Choroid plexus epithelial cell (primary cell): ENCODE measurements at regions not wholly inside any gene's neighbourhood (a gene's known extent, or its start where the extent isn't known, plus 50 kb on each side); places are given as distances from the start of the nearest gene placed in this dataset.

Experiments used
- DNase-seq: peaks from one replicate; pipeline ENCODE4 v3.0.0-alpha.2; 2010; ENCODE audit warnings: low read depth
- H3K4me3 ChIP-seq: 2 replicates; pipeline ENCODE4 v1.5.1; 2011; ENCODE audit warnings: low read depth, mild to moderate bottlenecking, control low read depth, low read length, moderate library complexity
- TF ChIP-seq, protein P1 (sequence below): conservative IDR thresholded peaks from 2 replicates; pipeline ENCODE4 v1.5.1; 2011; ENCODE audit warnings: low read depth, mild to moderate bottlenecking, control low read depth, inconsistent platforms, low read length, moderate library complexity

DNA sequence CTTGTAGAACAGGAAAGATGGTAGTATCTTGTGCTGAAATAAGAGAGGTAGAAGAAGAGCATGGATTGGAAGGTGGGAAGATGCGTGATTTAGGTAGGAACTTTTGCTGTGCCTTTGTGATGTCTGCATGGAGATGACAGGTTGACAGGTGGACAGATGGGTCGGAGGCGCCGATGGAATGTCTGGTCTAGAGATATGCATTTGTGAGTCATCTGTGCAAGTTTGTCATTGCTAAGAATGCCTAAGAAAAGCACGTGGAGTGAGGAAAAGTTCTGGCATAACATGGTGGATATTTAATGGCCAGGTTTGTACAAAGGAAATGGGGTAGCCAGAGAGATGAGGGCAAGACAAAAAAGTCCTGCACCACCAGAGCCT, 76.0 kb upstream of the ARMC3 start:
- no peak overlapping the region for H3K4me3 ChIP-seq
- DNase-seq: peak; percentile 11
- TF ChIP-seq, protein P1, sequence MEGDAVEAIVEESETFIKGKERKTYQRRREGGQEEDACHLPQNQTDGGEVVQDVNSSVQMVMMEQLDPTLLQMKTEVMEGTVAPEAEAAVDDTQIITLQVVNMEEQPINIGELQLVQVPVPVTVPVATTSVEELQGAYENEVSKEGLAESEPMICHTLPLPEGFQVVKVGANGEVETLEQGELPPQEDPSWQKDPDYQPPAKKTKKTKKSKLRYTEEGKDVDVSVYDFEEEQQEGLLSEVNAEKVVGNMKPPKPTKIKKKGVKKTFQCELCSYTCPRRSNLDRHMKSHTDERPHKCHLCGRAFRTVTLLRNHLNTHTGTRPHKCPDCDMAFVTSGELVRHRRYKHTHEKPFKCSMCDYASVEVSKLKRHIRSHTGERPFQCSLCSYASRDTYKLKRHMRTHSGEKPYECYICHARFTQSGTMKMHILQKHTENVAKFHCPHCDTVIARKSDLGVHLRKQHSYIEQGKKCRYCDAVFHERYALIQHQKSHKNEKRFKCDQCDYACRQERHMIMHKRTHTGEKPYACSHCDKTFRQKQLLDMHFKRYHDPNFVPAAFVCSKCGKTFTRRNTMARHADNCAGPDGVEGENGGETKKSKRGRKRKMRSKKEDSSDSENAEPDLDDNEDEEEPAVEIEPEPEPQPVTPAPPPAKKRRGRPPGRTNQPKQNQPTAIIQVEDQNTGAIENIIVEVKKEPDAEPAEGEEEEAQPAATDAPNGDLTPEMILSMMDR: no peak

DNA sequence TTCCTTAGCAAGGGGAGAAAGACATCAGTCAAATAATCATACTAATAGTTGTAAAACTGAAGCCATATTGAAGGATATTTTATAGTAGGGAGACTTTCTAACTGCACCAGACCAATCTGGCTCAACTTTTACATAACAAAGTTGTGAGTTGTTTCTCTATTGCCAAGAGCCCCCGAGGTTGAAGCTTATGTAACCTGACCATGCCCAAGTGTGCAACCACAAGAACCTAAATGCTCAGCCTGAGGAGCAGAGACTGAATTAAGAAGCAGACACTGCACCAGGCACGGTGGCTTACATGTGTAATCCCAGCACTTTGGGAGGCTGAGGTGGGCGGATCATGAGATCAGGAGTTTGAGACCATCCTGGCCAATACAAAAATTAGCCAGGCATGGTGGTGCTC, 77.3 kb upstream of the ARMC3 start:
- peak; percentile 27 for DNase-seq
- H3K4me3 ChIP-seq: no peak overlapping the region
- TF ChIP-seq, protein P1: no peak

DNA sequence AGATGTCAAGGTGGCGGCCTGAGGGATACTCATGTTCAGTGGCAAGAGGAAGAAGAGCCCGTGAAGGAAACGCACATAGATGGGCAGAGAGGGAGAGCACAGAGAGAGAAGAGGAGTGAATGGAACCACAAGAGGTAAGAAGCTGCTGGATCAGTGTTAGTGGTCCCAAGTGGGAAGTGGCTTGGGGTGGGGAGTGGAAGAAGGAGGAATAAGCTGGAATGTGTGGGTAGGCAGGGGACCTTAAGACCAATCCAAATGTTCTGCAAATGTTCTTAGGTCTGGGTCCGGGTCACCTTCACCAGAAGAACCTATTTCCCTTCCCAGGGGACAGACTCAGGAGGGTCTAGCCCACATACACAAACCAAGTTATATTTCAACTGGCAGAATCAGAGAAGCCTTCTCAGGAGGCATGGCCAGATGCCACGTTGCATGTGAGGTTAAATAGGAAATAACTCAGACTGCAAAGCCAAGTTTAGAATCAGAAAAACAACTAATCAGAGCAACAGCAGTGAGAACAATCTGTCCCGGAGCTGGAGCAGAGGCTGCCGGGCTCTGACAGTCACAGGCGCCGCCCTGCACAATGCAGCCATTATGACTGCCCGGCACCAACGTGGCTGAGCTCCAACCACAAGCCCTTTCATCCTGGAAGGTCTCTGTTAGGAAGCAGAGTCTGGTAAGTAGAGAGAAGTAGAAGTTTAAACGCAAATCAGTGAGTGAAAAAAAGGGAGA, 78.6 kb upstream of the ARMC3 start:
- TF ChIP-seq, protein P1: no peak
- peak; percentile 65 for DNase-seq
- peak overlapping the region; percentile 23 for H3K4me3 ChIP-seq

DNA sequence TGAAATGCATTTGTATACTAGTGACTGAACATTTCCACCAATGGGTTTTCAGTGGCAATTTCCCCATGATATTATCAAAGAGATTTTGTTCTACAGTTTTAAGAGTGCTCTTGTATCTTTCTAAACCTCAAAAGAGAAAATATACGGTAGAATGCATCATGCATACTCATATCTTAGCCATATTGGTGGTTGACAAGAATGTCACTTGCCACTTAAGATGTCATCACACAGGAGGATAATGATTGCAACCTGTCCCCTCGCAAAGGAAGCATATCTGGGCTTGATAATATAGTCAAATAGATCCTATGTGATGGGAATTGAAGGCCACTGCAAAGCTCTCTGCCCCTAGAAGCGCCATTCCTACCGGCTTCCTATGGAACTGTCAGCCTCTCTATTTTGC, 79.3 kb upstream of the ARMC3 start:
- no peak overlapping the region for H3K4me3 ChIP-seq
- DNase-seq: no peak
- TF ChIP-seq, protein P1: no peak

DNA sequence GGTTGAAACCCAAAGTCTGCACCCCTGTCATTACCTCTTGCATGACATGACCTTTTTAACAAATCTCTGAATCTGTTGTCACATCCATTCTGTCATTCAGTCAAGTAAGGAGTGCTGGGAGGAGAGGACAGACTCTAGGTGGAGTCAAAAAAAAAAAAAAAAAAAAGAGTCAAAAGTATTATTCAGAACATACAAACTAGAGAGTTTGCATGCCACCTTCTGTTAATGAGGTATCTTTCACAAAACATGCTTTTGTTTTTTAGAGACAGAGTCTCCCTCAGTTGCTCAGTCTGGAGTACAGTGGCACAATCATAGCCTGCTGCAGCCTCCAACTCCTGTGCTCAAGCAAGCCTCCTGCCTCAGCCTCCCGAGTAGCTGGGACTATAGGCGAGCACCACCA, 81.6 kb upstream of the ARMC3 start:
- TF ChIP-seq, protein P1: no peak
- DNase-seq: no peak
- H3K4me3 ChIP-seq: no peak overlapping the region

DNA sequence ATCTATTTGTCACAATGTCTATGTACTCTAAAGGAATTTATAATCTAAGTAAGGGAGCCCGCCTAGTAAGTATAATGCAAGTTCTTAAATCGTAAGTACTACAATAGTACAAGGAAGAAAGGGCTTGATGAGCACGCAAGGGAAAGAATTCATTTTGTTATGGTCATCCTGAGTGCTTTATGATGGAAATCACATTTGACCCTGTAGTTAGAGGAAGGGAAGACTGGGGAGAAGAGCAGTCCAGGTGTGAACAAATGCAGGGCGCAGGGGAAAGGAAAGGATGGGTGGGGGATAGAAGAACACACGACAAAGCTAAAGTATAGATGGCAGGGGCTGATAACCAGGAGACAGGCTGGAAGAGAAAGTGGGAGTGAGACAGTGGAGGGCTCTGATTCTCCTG, 88.2 kb upstream of the ARMC3 start:
- DNase-seq: no peak
- H3K4me3 ChIP-seq: no peak overlapping the region
- TF ChIP-seq, protein P1: no peak

DNA sequence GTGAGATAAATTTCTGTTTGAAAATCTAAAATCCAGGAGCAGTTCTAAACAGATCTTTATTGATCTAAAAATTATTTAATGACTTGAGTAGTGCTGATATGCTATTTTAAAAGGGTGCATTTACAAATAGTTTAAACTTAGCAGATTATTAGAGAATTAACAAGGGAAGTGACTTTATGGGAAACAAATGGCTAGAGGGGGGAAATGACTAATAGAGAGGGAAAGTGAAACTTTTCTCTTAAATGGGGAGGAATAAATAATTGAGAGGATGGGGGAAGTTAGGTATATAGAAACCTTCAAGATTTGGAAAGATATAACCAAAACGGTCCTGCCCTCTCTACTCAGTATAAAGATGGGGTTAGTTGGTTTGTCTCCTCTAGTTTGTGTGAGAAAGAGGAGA, 90.1 kb upstream of the ARMC3 start:
- H3K4me3 ChIP-seq: no peak overlapping the region
- TF ChIP-seq, protein P1: no peak
- DNase-seq: no peak
